GM19455 (cell line): ENCODE measurements at regions not wholly inside any gene's neighbourhood (a gene's known extent, or its start where the extent isn't known, plus 50 kb on each side); places are given as distances from the start of the nearest gene placed in this dataset.

Source experiments
- ATAC-seq: cut with Tn5 transposase; IDR thresholded peaks from one replicate; pipeline ENCODE4 v1.9.1; 2021; ENCODE audit not compliant: unreplicated experiment

GRCh38 chr10:90650858-90651257 is 207.0 kb downstream of the HTR7 start:
- ATAC-seq: no peak

DNA sequence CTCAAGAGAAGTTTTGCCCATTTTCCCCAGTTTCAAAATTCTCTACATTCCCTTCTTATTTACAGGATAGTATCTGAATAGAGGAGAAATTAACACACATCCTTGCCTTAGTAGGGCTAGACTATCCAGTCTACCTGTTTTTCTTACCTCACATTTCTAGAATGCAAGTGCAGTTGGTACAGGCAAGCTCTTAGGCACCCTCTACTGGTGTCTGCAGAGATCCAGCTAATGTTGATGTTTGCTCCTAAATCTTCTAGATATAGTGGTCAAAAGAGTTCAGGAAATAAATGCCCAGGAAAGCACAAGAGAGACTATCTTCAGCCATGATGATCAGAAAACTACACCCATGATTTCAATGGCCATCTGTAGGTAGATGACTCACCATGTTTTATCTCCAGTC is 205.3 kb downstream of the HTR7 start:
- ATAC-seq: no peak

- ATAC-seq: no peak
Observed at GRCh38 chr10:90658791-90659190, 199.0 kb downstream of the HTR7 start.

- ATAC-seq: no peak
Observed at GRCh38 chr10:90665905-90666662, 191.8 kb downstream of the HTR7 start.

DNA sequence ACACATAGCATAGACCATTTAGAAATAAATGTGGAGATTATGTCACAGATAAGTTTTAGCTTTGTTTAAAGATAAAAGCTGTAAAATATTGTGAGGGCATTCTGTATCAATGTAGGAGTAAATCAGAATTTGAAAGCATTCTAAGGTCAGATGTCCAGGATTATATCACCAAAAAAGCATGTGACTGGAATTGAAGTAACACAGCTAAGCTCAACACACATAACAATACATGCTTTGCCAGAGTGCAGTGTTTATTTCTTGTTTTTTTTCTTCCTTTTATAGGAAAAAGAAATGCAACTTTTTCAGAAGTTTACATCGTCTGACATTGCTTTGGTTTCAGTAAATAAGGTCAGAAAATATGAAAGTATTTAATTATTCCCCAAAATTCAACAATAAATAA is 183.4 kb downstream of the HTR7 start:
- ATAC-seq: no peak

GRCh38 chr10:90674928-90675327 is 182.9 kb downstream of the HTR7 start:
- no peak for ATAC-seq

GRCh38 chr10:90675621-90676020 is 182.2 kb downstream of the HTR7 start:
- no peak for ATAC-seq
